ENCODE measurements at regions not wholly inside any gene's neighbourhood (a gene's known extent, or its start where the extent isn't known, plus 50 kb on each side); places are given as distances from the start of the nearest gene placed in this dataset.
A peak's percentile ranks its signal among the peaks of the same experiment; 100 is the strongest.
"Not testable (repeated sequence)": the region's sequence is repeated elsewhere in the genome, so short reads cannot be mapped to it uniquely, and the experiment has no call there.

DNA sequence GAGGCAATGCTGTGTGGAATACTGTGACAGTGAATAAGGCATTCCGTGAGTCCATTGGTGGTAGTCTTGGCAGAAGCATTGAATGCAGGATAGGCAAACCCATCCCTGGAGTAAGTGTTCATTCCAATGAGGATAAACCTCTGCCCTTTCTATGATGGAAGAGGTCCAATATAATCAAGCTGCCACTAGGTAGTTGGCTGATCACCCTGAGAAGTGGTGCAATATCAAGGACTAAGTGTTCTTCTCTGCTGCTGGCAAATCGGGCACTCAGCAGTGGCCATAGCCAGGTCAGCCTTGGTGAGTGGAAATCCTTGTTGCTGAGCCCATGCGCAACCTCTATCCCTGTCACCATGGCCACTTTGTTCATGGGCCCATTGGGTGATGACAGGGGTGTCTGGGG, 70.1 kb downstream of the FBXO4 start:
- no peak for FAIRE-seq

DNA sequence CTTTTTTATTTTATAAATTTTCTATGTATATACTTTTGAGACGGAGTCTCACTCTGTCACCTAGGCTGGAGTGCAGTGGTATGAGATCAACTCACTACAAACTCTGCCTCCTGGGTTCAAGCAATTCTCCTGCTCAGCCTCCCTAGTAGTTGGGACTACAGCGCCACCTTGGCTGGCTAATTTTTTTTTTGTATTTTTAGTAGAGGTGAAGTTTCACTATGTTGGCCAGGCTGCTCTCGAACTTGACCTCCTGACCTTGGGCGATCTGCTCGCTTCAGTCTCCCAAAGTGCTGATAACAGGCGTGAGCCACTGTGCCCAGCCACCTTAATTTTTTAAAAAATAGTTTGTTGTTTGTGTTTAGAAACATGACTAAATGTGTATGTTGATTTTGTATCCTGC, 76.6 kb downstream of the FBXO4 start:
- no peaks in the 10 kb centered on the region for H3K27me3 ChIP-seq (ENCODE audit: control insufficient read depth in 3 of 3, insufficient read depth in 3 of 3, low read length in 3 of 3)
- no peak for FAIRE-seq
- no peak for DNase-seq

More for the DNA sequence above, 70.1 kb downstream of the FBXO4 start:
- 92 to 98% (median 97%) methylated on average over 3 of the region's 3 CpGs for WGBS, 3 donors
- Histone ChIP-seq H3K27ac (ENCODE audit: low read depth in 1 of 3, low read length in 2 of 3) (no peak overlapping the region), H3K4me1 (ENCODE audit: control insufficient read depth in 3 of 3, insufficient read depth in 2 of 3, low read depth in 1 of 3, low read length in 2 of 3) (no peaks in the 10 kb centered on the region), H3K9me3 (ENCODE audit: control insufficient read depth in 2 of 2, insufficient read depth in 1 of 2, low read depth in 1 of 2, low read length in 1 of 2) (peaks cover 0 to 4% of the 10 kb centered on the region in 2 donors), H3K27me3 (ENCODE audit: control insufficient read depth in 3 of 3, insufficient read depth in 3 of 3, low read length in 3 of 3) (no peaks in the 10 kb centered on the region), H3K36me3 (ENCODE audit: control insufficient read depth in 3 of 3, insufficient read depth in 2 of 3, low read depth in 1 of 3, low read length in 3 of 3) (no peaks in the 10 kb centered on the region), H3K4me3 (ENCODE audit: low read depth in 1 of 3, low read length in 3 of 3) (no peak overlapping the region)
- no peak for DNase-seq

DNA sequence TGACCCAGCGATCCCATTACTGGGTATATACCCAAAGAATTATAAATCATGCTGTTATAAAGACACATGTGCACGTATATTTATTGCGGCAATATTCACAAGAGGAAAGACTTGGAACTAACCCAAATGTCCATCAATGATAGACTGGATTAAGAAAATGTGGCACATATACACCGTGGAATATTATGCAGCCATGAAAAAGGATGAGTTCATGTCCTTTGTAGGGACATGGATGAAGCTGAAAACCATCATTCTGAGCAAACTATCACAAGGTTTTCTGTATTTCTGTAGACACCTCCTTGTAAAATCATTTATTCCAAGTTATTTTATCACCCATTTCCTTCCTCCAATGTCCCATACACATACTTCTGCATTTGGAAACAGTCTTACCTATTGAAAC, 78.8 kb downstream of the FBXO4 start:
- WGBS, 3 donors, result 85 to 93% (median 85%) methylated on average over 4 of the region's 4 CpGs
- H3K4me3 ChIP-seq (ENCODE audit: low read depth in 1 of 3, low read length in 3 of 3); H3K4me1 ChIP-seq (ENCODE audit: control insufficient read depth in 3 of 3, insufficient read depth in 2 of 3, low read depth in 1 of 3, low read length in 2 of 3); FAIRE-seq; H3K9me3 ChIP-seq (ENCODE audit: control insufficient read depth in 2 of 2, insufficient read depth in 1 of 2, low read depth in 1 of 2, low read length in 1 of 2); H3K27me3 ChIP-seq (ENCODE audit: control insufficient read depth in 3 of 3, insufficient read depth in 3 of 3, low read length in 3 of 3); DNase-seq; H3K27ac ChIP-seq (ENCODE audit: low read depth in 1 of 3, low read length in 2 of 3); H3K36me3 ChIP-seq (ENCODE audit: control insufficient read depth in 3 of 3, insufficient read depth in 2 of 3, low read depth in 1 of 3, low read length in 3 of 3): not testable (repeated sequence)

More for the DNA sequence above, 76.6 kb downstream of the FBXO4 start:
- 83 to 84% (median 84%) methylated on average over 6 of the region's 6 CpGs for WGBS, 3 donors
- H3K9me3 ChIP-seq (ENCODE audit: control insufficient read depth in 2 of 2, insufficient read depth in 1 of 2, low read depth in 1 of 2, low read length in 1 of 2), result peaks cover 0 to 4% of the 10 kb centered on the region in 2 donors
- H3K36me3 ChIP-seq (ENCODE audit: control insufficient read depth in 3 of 3, insufficient read depth in 2 of 3, low read depth in 1 of 3, low read length in 3 of 3), result no peaks in the 10 kb centered on the region
- H3K27ac ChIP-seq (ENCODE audit: low read depth in 1 of 3, low read length in 2 of 3), result no peak overlapping the region
- no peak overlapping the region for H3K4me3 ChIP-seq (ENCODE audit: low read depth in 1 of 3, low read length in 3 of 3)
- H3K4me1 ChIP-seq (ENCODE audit: control insufficient read depth in 3 of 3, insufficient read depth in 2 of 3, low read depth in 1 of 3, low read length in 2 of 3), result no peaks in the 10 kb centered on the region

DNA sequence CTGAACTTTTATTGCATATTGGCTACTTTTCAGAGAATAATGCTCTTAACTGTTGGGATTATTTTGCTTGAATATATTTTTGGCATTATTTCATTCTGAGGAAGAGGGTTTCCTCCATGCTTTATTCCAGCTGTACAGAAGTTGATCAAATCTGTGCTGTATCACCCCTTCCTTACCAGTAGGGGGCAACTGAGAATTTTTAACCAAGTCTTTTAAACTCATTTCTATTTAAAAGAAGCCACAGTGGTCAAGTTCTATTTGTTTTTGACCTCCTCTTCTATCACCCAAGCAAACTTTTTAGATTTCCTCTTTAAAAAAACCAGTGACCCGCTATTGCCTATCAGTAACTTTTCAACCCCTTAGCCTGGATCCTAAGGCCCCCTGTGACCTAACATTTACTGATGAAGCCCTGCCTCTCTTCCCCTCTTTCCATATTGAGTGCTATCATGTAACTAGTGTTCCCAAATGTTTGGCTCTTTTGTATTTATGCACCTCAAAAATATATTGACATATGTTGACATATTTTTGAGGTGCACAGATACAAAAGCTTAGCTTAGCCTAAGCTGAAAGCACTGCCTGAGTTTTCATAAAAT, 80.6 kb downstream of the FBXO4 start:
- Histone ChIP-seq H3K36me3 (ENCODE audit: control insufficient read depth in 3 of 3, insufficient read depth in 2 of 3, low read depth in 1 of 3, low read length in 3 of 3) (no peaks in the 10 kb centered on the region), H3K4me1 (ENCODE audit: control insufficient read depth in 3 of 3, insufficient read depth in 2 of 3, low read depth in 1 of 3, low read length in 2 of 3) (no peaks in the 10 kb centered on the region), H3K27ac (ENCODE audit: low read depth in 1 of 3, low read length in 2 of 3) (no peak overlapping the region), H3K27me3 (ENCODE audit: control insufficient read depth in 3 of 3, insufficient read depth in 3 of 3, low read length in 3 of 3) (no peaks in the 10 kb centered on the region), H3K9me3 (ENCODE audit: control insufficient read depth in 2 of 2, insufficient read depth in 1 of 2, low read depth in 1 of 2, low read length in 1 of 2) (no peaks in the 10 kb centered on the region), H3K4me3 (ENCODE audit: low read depth in 1 of 3, low read length in 3 of 3) (no peak overlapping the region)
- whole genome bisulfite sequencing, 3 donors, result 3 to 8% (median 3%) methylated on average over 1 of the region's 1 CpG
- FAIRE-seq (no peak), DNase-seq (peak; percentile 7 to 11)

DNA sequence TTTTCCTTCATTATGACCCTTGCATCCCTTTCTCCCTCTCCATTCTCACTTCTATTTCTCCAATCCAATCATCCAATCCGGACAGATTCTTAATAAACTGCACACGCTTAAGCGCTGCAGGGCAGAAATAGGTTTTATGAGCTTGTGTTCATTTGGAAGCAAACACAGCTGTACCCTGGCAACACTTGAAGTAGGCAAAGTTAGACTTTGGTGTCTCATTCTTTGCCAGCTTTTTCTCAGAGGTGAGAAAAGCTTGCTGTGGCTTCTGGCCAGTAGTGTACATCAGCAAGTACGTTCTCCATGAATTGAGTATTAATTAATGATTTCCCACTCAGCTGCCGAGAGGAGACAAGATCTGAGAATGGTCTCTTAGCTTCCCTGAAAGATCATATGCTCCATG, 88.5 kb downstream of the FBXO4 start:
- Histone ChIP-seq H3K27me3 (ENCODE audit: control insufficient read depth in 3 of 3, insufficient read depth in 3 of 3, low read length in 3 of 3) (no peaks in the 10 kb centered on the region), H3K36me3 (ENCODE audit: control insufficient read depth in 3 of 3, insufficient read depth in 2 of 3, low read depth in 1 of 3, low read length in 3 of 3) (no peaks in the 10 kb centered on the region), H3K27ac (ENCODE audit: low read depth in 1 of 3, low read length in 2 of 3) (no peak overlapping the region), H3K4me3 (ENCODE audit: low read depth in 1 of 3, low read length in 3 of 3) (no peak overlapping the region), H3K4me1 (ENCODE audit: control insufficient read depth in 3 of 3, insufficient read depth in 2 of 3, low read depth in 1 of 3, low read length in 2 of 3) (no peaks in the 10 kb centered on the region), H3K9me3 (ENCODE audit: control insufficient read depth in 2 of 2, insufficient read depth in 1 of 2, low read depth in 1 of 2, low read length in 1 of 2) (no peaks in the 10 kb centered on the region)
- DNase-seq (no peak), FAIRE-seq (no peak)
- 70 to 83% (median 79%) methylated on average over 5 of the region's 5 CpGs for WGBS, 3 donors

DNA sequence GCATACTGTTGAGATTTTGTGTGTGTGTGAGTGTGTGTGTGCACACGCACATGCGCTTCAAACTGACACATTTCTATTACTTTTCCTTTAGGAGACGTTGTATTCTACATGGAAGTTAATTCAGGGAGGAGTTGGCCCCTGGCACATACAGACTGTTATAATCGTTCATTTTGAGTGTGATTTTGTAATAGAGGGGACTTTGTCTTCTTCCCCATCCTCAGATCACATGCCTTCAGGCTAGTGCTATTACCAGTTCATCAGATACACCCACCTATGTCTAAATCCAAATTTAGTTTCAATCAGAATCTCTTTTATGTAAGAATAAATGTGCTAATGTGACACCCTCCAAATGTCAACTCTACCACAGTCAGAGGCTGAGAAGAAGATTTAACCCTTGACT, 90.2 kb downstream of the FBXO4 start:
- FAIRE-seq (no peak), DNase-seq (no peak)
- no peaks in the 10 kb centered on the region for H3K9me3 ChIP-seq (ENCODE audit: control insufficient read depth in 2 of 2, insufficient read depth in 1 of 2, low read depth in 1 of 2, low read length in 1 of 2)
- no peaks in the 10 kb centered on the region for H3K36me3 ChIP-seq (ENCODE audit: control insufficient read depth in 3 of 3, insufficient read depth in 2 of 3, low read depth in 1 of 3, low read length in 3 of 3)
- H3K27me3 ChIP-seq (ENCODE audit: control insufficient read depth in 3 of 3, insufficient read depth in 3 of 3, low read length in 3 of 3), result no peaks in the 10 kb centered on the region
- H3K4me3 ChIP-seq (ENCODE audit: low read depth in 1 of 3, low read length in 3 of 3), result no peak overlapping the region
- whole genome bisulfite sequencing, 3 donors, result 67 to 77% (median 72%) methylated on average over 4 of the region's 4 CpGs
- H3K4me1 ChIP-seq (ENCODE audit: control insufficient read depth in 3 of 3, insufficient read depth in 2 of 3, low read depth in 1 of 3, low read length in 2 of 3), result no peaks in the 10 kb centered on the region
- H3K27ac ChIP-seq (ENCODE audit: low read depth in 1 of 3, low read length in 2 of 3), result no peak overlapping the region

DNA sequence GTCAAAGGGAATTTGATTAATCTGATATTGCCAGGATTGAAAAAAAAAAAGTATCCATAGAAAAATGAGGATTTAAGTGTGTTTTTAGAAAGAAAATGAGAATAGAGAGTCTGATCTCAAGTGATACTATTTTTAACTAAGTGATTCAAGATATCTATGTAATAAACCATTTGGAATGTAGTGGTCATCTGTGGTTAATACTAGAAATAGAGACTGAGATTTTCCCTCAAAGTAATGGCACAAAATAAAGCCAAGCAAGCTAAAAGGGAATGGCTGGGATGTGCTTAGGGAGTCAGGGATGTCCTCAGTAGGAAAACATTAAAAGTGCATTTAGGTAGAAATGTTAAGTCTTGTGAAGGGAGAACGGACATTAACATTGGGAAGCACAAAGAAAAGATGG, 90.6 kb downstream of the FBXO4 start:
- WGBS, 3 donors, result 70 to 76% (median 73%) methylated on average over 1 of the region's 1 CpG

DNA sequence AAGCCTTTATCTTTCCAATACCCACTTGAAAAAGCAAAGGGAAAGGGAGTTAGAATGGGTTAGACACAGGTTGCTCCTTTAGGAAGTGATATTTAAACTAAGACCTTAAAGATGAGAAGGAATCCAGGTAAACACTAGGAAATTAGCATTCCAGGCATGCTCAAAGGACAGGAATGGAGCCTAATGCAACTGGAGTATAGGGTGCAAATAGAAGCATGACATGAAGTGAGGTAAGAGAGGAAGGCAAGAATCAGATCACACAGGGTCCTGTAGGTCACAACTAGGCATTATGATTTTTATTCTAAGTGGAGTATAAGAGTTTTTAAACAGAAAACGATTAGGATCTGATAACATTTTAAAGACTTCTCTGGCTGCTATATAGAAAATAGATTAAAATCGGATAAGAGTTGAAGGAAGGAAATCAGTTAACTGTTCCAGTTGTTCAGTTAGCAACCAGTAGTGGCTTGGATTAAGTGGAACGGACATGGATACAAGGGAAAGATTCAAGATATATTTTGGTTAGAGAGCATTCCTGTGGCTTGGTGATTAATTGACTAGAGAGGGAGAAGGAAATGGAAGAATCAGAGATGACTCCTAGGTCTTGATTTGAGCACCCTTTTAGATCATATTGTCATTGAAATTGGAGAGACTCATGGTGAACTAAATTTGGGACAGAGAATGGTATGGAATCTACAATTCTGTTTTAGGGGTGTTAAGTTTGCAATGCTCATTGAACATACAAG, 95.9 kb downstream of the FBXO4 start:
- Histone ChIP-seq H3K4me1 (ENCODE audit: control insufficient read depth in 3 of 3, insufficient read depth in 2 of 3, low read depth in 1 of 3, low read length in 2 of 3) (no peaks in the 10 kb centered on the region), H3K9me3 (ENCODE audit: control insufficient read depth in 2 of 2, insufficient read depth in 1 of 2, low read depth in 1 of 2, low read length in 1 of 2) (no peaks in the 10 kb centered on the region), H3K27me3 (ENCODE audit: control insufficient read depth in 3 of 3, insufficient read depth in 3 of 3, low read length in 3 of 3) (no peaks in the 10 kb centered on the region), H3K27ac (ENCODE audit: low read depth in 1 of 3, low read length in 2 of 3) (no peak overlapping the region), H3K4me3 (ENCODE audit: low read depth in 1 of 3, low read length in 3 of 3) (no peak overlapping the region), H3K36me3 (ENCODE audit: control insufficient read depth in 3 of 3, insufficient read depth in 2 of 3, low read depth in 1 of 3, low read length in 3 of 3) (no peaks in the 10 kb centered on the region)
- 63 to 68% (median 65%) methylated on average over 3 of the region's 3 CpGs for WGBS, 3 donors
- FAIRE-seq, result no peak
- no peak for DNase-seq

More for the DNA sequence above, 90.6 kb downstream of the FBXO4 start:
- DNase-seq (no peak), FAIRE-seq (no peak)
- Histone ChIP-seq H3K27me3 (ENCODE audit: control insufficient read depth in 3 of 3, insufficient read depth in 3 of 3, low read length in 3 of 3) (no peaks in the 10 kb centered on the region), H3K4me1 (ENCODE audit: control insufficient read depth in 3 of 3, insufficient read depth in 2 of 3, low read depth in 1 of 3, low read length in 2 of 3) (no peaks in the 10 kb centered on the region), H3K36me3 (ENCODE audit: control insufficient read depth in 3 of 3, insufficient read depth in 2 of 3, low read depth in 1 of 3, low read length in 3 of 3) (no peaks in the 10 kb centered on the region), H3K4me3 (ENCODE audit: low read depth in 1 of 3, low read length in 3 of 3) (no peak overlapping the region), H3K9me3 (ENCODE audit: control insufficient read depth in 2 of 2, insufficient read depth in 1 of 2, low read depth in 1 of 2, low read length in 1 of 2) (no peaks in the 10 kb centered on the region), H3K27ac (ENCODE audit: low read depth in 1 of 3, low read length in 2 of 3) (no peak overlapping the region)

DNA sequence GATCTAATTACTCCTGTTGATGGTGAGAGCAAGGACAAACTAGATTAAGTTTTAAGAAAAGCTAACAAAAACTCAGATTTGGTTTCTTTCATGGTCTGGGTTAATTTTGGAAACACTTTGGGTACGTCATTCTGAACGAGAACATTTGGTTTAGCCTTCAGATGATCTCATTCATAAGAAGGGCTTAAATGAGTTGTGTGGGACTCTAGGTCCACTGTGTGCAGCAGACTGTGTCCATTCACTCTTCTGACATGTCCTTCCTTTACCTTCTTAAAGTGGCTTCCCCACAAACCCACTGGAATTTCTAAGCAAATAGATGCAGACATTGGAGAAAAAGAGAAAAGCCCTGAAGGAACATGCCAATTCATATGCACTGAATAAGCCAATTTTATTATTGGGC, 96.8 kb downstream of the FBXO4 start:
- FAIRE-seq (no peak), DNase-seq (no peak)
- H3K27me3 ChIP-seq (ENCODE audit: control insufficient read depth in 3 of 3, insufficient read depth in 3 of 3, low read length in 3 of 3), result no peaks in the 10 kb centered on the region
- H3K36me3 ChIP-seq (ENCODE audit: control insufficient read depth in 3 of 3, insufficient read depth in 2 of 3, low read depth in 1 of 3, low read length in 3 of 3), result no peaks in the 10 kb centered on the region
- no peaks in the 10 kb centered on the region for H3K9me3 ChIP-seq (ENCODE audit: control insufficient read depth in 2 of 2, insufficient read depth in 1 of 2, low read depth in 1 of 2, low read length in 1 of 2)
- no peak overlapping the region for H3K4me3 ChIP-seq (ENCODE audit: low read depth in 1 of 3, low read length in 3 of 3)
- WGBS, 3 donors, result 58 to 74% (median 72%) methylated on average over 2 of the region's 2 CpGs
- no peak overlapping the region for H3K27ac ChIP-seq (ENCODE audit: low read depth in 1 of 3, low read length in 2 of 3)
- no peaks in the 10 kb centered on the region for H3K4me1 ChIP-seq (ENCODE audit: control insufficient read depth in 3 of 3, insufficient read depth in 2 of 3, low read depth in 1 of 3, low read length in 2 of 3)

Data from small intestine (tissue), 7 donors.